Activated CD4-positive, alpha-beta T cell treated with anti-CD3 and anti-CD28 coated beads for 36 hours (primary cell): ENCODE measurements at regions not wholly inside any gene's neighbourhood (a gene's known extent, or its start where the extent isn't known, plus 50 kb on each side); places are given as distances from the start of the nearest gene placed in this dataset.
"Not testable (repeated sequence)": the region's sequence is repeated elsewhere in the genome, so short reads cannot be mapped to it uniquely, and the experiment has no call there.

Experiments
- ATAC-seq: fragments of 200-7000 bp; cut with Tn5 transposase; one replicate; pipeline ENCODE4 v1.10.0; 2021; ENCODE audit warnings: mild to moderate bottlenecking, moderate library complexity
- CTCF ChIA-PET: fragments of 350-600 bp; sonication (Branson Sonifier 250); formaldehyde crosslinking; loops from one replicate; lab custom pipeline; 2021; ENCODE audit warnings: antibody characterized with exemption; lab: Charles Lee
- POLR2A ChIA-PET: fragments of 350-600 bp; sonication (Branson Sonifier 250); formaldehyde crosslinking; loops from one replicate; lab custom pipeline; 2021; ENCODE audit warnings: antibody characterized with exemption, inconsistent platforms; lab: Charles Lee
- DNase-seq: peaks from one replicate; pipeline ENCODE4 v3.0.0-alpha.2; 2020
- H3K27ac Mint-ChIP-seq: one replicate; pipeline ENCODE4 v1.8.0; 2021; ENCODE audit warnings: mixed read lengths
- H3K27me3 Mint-ChIP-seq: one replicate; pipeline ENCODE4 v1.8.0; 2021; ENCODE audit warnings: mixed read lengths
- H3K36me3 Mint-ChIP-seq: one replicate; pipeline ENCODE4 v1.8.0; 2021; ENCODE audit warnings: low read depth, mixed read lengths
- H3K4me1 Mint-ChIP-seq: one replicate; pipeline ENCODE4 v1.8.0; 2021; ENCODE audit warnings: mixed read lengths
- H3K4me3 Mint-ChIP-seq: one replicate; pipeline ENCODE4 v1.8.0; 2021; ENCODE audit warnings: mild to moderate bottlenecking, moderate library complexity, mixed read lengths
- H3K9me3 Mint-ChIP-seq: one replicate; pipeline ENCODE4 v1.8.0; 2021; ENCODE audit warnings: low read depth, mixed read lengths
- intact Hi-C, 2 experiments: fragments of 100-400 bp; cut with DNase I in 1 of 2; cut with micrococcal nuclease in 1 of 2; formaldehyde crosslinking; loops; one replicate each; pipeline versions ENCODE4 v1.14.2 to v1.15.1; 2022 to 2024; cut with DNase I, micrococcal nuclease

- no peaks in the 10 kb centered on the region for H3K9me3 Mint-ChIP-seq
- no peak for ATAC-seq
- POLR2A ChIA-PET = no interaction called here
These were observed 542.8 kb downstream of the RFC3 start for GRCh38 chr13:34360702-34361101.

GRCh38 chr13:34361560-34361959, 543.6 kb downstream of the RFC3 start:
- DNase-seq = no peak
- Mint-ChIP-seq H3K27me3 (no peaks in the 10 kb centered on the region), H3K9me3 (peaks cover 2% of the 10 kb centered on the region), H3K27ac (no peak overlapping the region), H3K4me3 (no peak overlapping the region), H3K4me1 (no peaks in the 10 kb centered on the region), H3K36me3 (no peaks in the 10 kb centered on the region)
- ATAC-seq = no peak
- intact Hi-C loops = loop anchor here in 1 of 2 experiments (10.0 kb wide), 1 partner anchor 427 kb away; no protein-coding TSS in a partner anchor
- POLR2A ChIA-PET = no interaction called here
- CTCF ChIA-PET = interaction anchor here (1.0 kb wide), 1 partner anchor 45 kb away, joined by 3 read pairs; no protein-coding TSS in a partner anchor

More at GRCh38 chr13:34360702-34361101, 542.8 kb downstream of the RFC3 start:
- Mint-ChIP-seq H3K27me3 (no peaks in the 10 kb centered on the region), H3K27ac (no peak overlapping the region), H3K36me3 (no peaks in the 10 kb centered on the region), H3K4me3 (no peak overlapping the region), H3K4me1 (no peaks in the 10 kb centered on the region)
- intact Hi-C loops = loop anchor here in 1 of 2 experiments (10.0 kb wide), 1 partner anchor 426 kb away; no protein-coding TSS in a partner anchor
- DNase-seq = no peak
- CTCF ChIA-PET = interaction anchor here (1.0 kb wide), 1 partner anchor 45 kb away, joined by 3 read pairs; no protein-coding TSS in a partner anchor

DNA sequence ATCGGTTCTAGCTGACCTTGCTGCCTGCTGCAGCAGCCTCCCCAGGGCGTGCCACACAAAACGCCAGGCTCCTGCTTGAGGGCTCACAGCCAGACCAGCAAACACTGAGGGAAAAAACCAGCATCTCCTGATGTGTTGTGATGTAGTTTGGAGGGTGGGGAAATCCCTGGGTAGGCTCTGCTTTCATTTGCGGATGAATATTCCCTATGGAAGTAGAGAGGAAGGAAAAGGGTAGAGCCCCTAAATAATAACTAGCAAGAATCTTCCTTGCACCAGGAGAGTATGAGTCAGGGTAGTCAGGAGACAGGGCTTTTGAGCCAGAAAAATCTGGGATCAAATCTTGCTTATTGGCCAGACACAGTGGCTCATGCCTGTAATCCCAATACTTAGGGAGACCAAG, 545.3 kb downstream of the RFC3 start:
- Mint-ChIP-seq H3K27ac (no peak overlapping the region), H3K4me1 (no peaks in the 10 kb centered on the region), H3K36me3 (no peaks in the 10 kb centered on the region), H3K4me3 (no peak overlapping the region), H3K27me3 (no peaks in the 10 kb centered on the region), H3K9me3 (peaks cover 4% of the 10 kb centered on the region)
- CTCF ChIA-PET = no interaction called here
- no peak for ATAC-seq
- POLR2A ChIA-PET = no interaction called here
- DNase-seq = no peak
- intact Hi-C loops = loop anchor here in 1 of 2 experiments (10.0 kb wide), 1 partner anchor 428 kb away; no protein-coding TSS in a partner anchor

- CTCF ChIA-PET = interaction anchor here (1.6 kb wide), 1 partner anchor 14 kb away, joined by 5 read pairs; no protein-coding TSS in a partner anchor
- Mint-ChIP-seq H3K4me1 (no peaks in the 10 kb centered on the region), H3K9me3 (peaks cover 4% of the 10 kb centered on the region), H3K36me3 (no peaks in the 10 kb centered on the region), H3K4me3 (no peak overlapping the region), H3K27me3 (no peaks in the 10 kb centered on the region), H3K27ac (no peak overlapping the region)
- POLR2A ChIA-PET = no interaction called here
- DNase-seq = no peak
- no peak for ATAC-seq
- intact Hi-C loops = loop anchor here in 1 of 2 experiments (10.0 kb wide), 1 partner anchor 430 kb away; no protein-coding TSS in a partner anchor
These were observed 546.7 kb downstream of the RFC3 start for GRCh38 chr13:34364633-34365032.

GRCh38 chr13:34369931-34370330, 552.0 kb downstream of the RFC3 start:
- DNase-seq = no peak
- CTCF ChIA-PET = no interaction called here
- Mint-ChIP-seq H3K4me1 (no peaks in the 10 kb centered on the region), H3K36me3 (no peaks in the 10 kb centered on the region), H3K9me3 (peaks cover 4% of the 10 kb centered on the region), H3K4me3 (no peak overlapping the region), H3K27me3 (no peaks in the 10 kb centered on the region), H3K27ac (no peak overlapping the region)
- POLR2A ChIA-PET = no interaction called here
- intact Hi-C loops = loop anchor here in 1 of 2 experiments (10.0 kb wide), 1 partner anchor 435 kb away; no protein-coding TSS in a partner anchor
- no peak for ATAC-seq

DNA sequence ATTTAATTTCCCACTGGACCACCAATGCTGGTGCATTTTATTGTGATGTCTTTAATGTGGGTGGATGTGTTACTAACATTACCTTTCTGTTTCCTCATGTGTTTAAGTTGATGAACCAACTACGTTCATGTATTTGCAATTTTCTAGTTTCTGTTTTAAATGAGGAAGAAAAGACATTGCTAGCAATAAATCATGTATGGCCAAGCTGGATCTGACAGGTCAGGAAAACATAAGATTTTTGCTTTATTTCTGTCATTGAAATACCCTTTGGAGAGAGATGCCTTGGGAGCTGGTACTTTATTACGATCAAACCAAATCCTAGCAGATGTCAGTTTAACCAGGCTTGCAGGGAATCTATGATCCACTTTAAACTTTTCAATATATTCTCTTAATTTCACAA, 553.2 kb downstream of the RFC3 start:
- POLR2A ChIA-PET = no interaction called here
- ATAC-seq (no peak), DNase-seq (no peak)
- intact Hi-C loops = no loop called here
- CTCF ChIA-PET = no interaction called here
- Mint-ChIP-seq H3K36me3 (no peaks in the 10 kb centered on the region), H3K27me3 (no peaks in the 10 kb centered on the region), H3K4me3 (no peak overlapping the region), H3K27ac (no peak overlapping the region), H3K4me1 (no peaks in the 10 kb centered on the region), H3K9me3 (peaks cover 4% of the 10 kb centered on the region)

DNA sequence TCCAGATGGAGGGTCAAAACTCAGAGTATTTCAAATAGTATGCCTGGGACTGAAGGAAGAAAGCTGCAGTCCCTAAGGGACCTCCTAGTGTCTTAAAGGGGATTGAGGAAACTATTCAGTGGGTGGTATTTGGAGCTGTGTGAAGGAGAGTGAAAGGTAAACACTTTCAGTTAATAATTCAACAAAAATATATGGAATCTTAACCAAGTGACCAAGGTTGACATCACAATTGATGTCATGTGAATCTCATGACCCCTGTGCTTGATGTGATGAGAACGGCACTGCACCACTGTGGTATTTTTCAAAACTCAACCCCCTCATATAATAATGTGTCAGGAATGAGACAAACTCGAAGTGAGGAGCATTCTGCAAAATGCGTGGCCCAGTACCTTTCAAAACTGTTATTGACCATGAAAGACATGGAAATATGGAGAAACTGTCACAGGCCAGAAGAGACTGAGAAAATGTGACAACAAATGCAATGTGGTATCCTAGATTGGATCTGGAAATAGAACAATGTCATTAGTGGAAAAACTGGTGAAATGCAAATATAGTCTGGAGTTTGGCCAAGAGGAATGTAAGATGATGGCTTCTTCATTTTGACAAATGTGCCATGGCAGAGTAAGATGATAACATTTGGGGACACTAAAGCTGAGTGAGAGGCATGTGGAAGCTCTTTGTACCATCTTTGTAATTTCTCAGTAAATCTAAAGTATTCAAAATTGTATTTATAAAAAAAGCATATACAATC, 553.9 kb downstream of the RFC3 start:
- DNase-seq (no peak), ATAC-seq (no peak)
- ChIA-PET CTCF (no interaction called here), POLR2A (no interaction called here)
- Mint-ChIP-seq H3K4me1 (no peaks in the 10 kb centered on the region), H3K27ac (no peak overlapping the region), H3K27me3 (no peaks in the 10 kb centered on the region), H3K9me3 (no peaks in the 10 kb centered on the region), H3K36me3 (no peaks in the 10 kb centered on the region), H3K4me3 (no peak overlapping the region)
- intact Hi-C loops = no loop called here

DNA sequence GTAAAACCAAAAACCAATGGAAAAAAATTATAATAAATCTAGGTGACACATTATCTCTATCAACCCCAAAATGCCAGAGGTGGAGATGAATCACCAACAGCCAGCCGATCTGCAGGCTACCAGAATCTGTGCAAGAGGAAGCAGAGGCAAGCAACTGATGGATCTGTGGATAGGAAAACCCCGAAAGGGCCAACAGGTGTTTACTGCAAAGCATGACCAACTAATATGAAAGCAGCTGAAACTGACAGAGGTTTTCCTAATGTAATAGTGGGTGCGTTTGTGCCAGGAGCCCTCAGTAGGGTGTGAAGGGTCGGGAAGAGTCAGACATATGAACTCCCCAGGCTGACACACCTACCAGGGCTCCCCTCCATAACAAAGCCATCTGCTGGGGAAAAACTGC, 554.6 kb downstream of the RFC3 start:
- POLR2A ChIA-PET = no interaction called here
- ATAC-seq (no peak), DNase-seq (no peak)
- intact Hi-C loops = no loop called here
- Mint-ChIP-seq H3K36me3 (no peaks in the 10 kb centered on the region), H3K27me3 (no peaks in the 10 kb centered on the region), H3K4me1 (no peaks in the 10 kb centered on the region), H3K4me3 (no peak overlapping the region), H3K27ac (no peak overlapping the region), H3K9me3 (no peaks in the 10 kb centered on the region)
- CTCF ChIA-PET = no interaction called here

GRCh38 chr13:34376483-34376882, 558.5 kb downstream of the RFC3 start:
- Mint-ChIP-seq H3K4me3 (no peak overlapping the region), H3K9me3 (no peaks in the 10 kb centered on the region), H3K27me3 (no peaks in the 10 kb centered on the region), H3K36me3 (no peaks in the 10 kb centered on the region), H3K4me1 (no peaks in the 10 kb centered on the region), H3K27ac (no peak overlapping the region)
- ChIA-PET POLR2A (no interaction called here), CTCF (no interaction called here)
- DNase-seq = no peak
- ATAC-seq = no peak
- intact Hi-C loops = no loop called here

- no peak for ATAC-seq
- Mint-ChIP-seq H3K27ac (no peak overlapping the region), H3K4me1 (no peaks in the 10 kb centered on the region), H3K27me3 (no peaks in the 10 kb centered on the region), H3K9me3 (peaks cover 3% of the 10 kb centered on the region), H3K4me3 (no peak overlapping the region), H3K36me3 (no peaks in the 10 kb centered on the region)
- intact Hi-C loops = no loop called here
- DNase-seq = no peak
- ChIA-PET POLR2A (no interaction called here), CTCF (interaction anchor here (0.6 to 1.0 kb wide), 2 partner anchors 12 to 1712 kb away, joined by 3 read pairs; no protein-coding TSS in a partner anchor)
These were observed 560.8 kb upstream of the NBEA start for GRCh38 chr13:34381228-34381627.

DNA sequence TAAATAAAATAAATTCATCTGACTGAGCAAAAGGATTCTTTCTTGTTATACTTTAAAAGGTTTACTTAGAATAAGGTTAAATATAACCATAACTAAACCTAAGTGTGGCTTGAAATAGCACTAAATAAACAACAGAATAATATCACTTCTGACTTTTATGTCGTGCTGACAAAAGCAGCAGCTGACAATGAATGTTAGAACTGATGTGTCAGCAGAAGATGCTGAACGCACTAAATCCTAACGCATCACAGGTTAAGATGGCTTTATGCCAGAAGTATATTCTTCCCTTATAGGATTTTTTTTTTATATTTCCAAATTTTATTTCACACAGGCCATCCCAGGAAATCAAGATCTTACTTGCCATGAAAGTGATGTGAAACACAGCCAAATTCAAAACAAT, 558.3 kb upstream of the NBEA start:
- H3K4me3 Mint-ChIP-seq = no peak overlapping the region
- intact Hi-C loops = no loop called here

DNA sequence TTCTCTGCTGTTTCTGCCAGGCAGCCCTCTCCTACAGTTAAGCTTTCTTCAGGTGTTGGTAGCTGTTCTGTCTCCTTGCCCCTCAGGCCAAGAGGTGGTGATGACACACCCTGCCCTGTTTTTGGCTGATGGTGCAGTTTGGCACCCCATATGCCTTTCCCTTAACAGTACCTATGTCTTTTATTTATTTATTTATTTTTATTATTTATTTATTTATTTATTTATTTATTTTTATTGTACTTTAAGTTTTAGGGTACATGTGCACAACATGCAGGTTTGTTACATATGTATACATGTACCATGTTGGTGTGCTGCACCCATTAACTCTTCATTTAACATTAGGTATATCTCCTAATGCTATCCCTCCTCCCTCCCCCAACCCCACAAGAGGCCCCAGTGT, 555.8 kb upstream of the NBEA start:
- H3K27ac Mint-ChIP-seq, ATAC-seq, POLR2A ChIA-PET, H3K4me3 Mint-ChIP-seq, DNase-seq, H3K4me1 Mint-ChIP-seq, H3K27me3 Mint-ChIP-seq, H3K36me3 Mint-ChIP-seq, H3K9me3 Mint-ChIP-seq, intact Hi-C loops: not testable (repeated sequence)
- CTCF ChIA-PET = interaction anchor here (0.6 kb wide), 1 partner anchor 345 kb away, joined by 3 read pairs; no protein-coding TSS in a partner anchor

More for the DNA sequence above, 558.3 kb upstream of the NBEA start:
- ChIA-PET CTCF (no interaction called here), POLR2A (no interaction called here)
- Mint-ChIP-seq H3K36me3 (no peaks in the 10 kb centered on the region), H3K27me3 (no peaks in the 10 kb centered on the region), H3K9me3 (peaks cover 3% of the 10 kb centered on the region), H3K27ac (no peak overlapping the region), H3K4me1 (no peaks in the 10 kb centered on the region)
- DNase-seq (no peak), ATAC-seq (no peak)
